Activated naive CD4-positive, alpha-beta T cell treated with anti-CD3 and anti-CD28 coated beads, Interleukin-2, amount 50 U/mL, for 72 hours (primary cell): ENCODE measurements at regions not wholly inside any gene's neighbourhood (a gene's known extent, or its start where the extent isn't known, plus 50 kb on each side); places are given as distances from the start of the nearest gene placed in this dataset.

Source experiments
- ATAC-seq, 2 donors: fragments of 150-1000 bp; cut with Tn5 transposase; 2 replicates each; pipeline ENCODE4 v1.10.0; 2021; ENCODE audit warnings: mild to moderate bottlenecking in 2 of 2, moderate library complexity in 2 of 2
- DNase-seq, 2 donors: peaks; one replicate each; pipeline ENCODE4 v3.0.0; 2021 to 2022; ENCODE audit warnings: low spot score in 2 of 2
- H3K27ac Mint-ChIP-seq, 2 donors: one replicate each; pipeline ENCODE4 v1.8.0; 2022; ENCODE audit warnings: mild to moderate bottlenecking in 2 of 2, mixed read lengths in 2 of 2
- H3K36me3 Mint-ChIP-seq, 2 donors: one replicate each; pipeline ENCODE4 v1.8.0; 2022; ENCODE audit warnings: mixed read lengths in 2 of 2
- H3K9me3 Mint-ChIP-seq, 2 donors: one replicate each; pipeline ENCODE4 v1.8.0; 2022; ENCODE audit warnings: mixed read lengths in 2 of 2

GRCh38 chr12:126607157-126607556, 1541.9 kb downstream of the AACS start:
- Mint-ChIP-seq H3K27ac (no peak overlapping the region), H3K36me3 (peaks cover 0 to 5% of the 10 kb centered on the region in 2 donors), H3K9me3 (peaks cover 4 to 7% of the 10 kb centered on the region in 2 donors)
- DNase-seq (no peak), ATAC-seq (no peak)

GRCh38 chr12:126607867-126608266, 1542.6 kb downstream of the AACS start:
- peak overlapping the region in 1 of 2 donors; percentile 18 for H3K27ac Mint-ChIP-seq
- H3K9me3 Mint-ChIP-seq: peaks cover 4 to 13% of the 10 kb centered on the region in 2 donors
- H3K36me3 Mint-ChIP-seq: peaks cover 1 to 5% of the 10 kb centered on the region in 2 donors
- DNase-seq (no peak), ATAC-seq (no peak)

GRCh38 chr12:126608607-126609175, 1543.5 kb downstream of the AACS start:
- Mint-ChIP-seq H3K27ac (no peak overlapping the region), H3K9me3 (peaks cover 8 to 18% of the 10 kb centered on the region in 2 donors), H3K36me3 (peaks cover 5 to 6% of the 10 kb centered on the region in 2 donors)
- DNase-seq: no peak
- peak; percentile 34 to 39 for ATAC-seq

- no peak for DNase-seq
- H3K9me3 Mint-ChIP-seq: peaks cover 27 to 33% of the 10 kb centered on the region in 2 donors
- no peak for ATAC-seq
- no peak overlapping the region for H3K27ac Mint-ChIP-seq
- H3K36me3 Mint-ChIP-seq: peaks cover 0 to 36% of the 10 kb centered on the region in 2 donors
Measured at GRCh38 chr12:126616441-126616840, 1551.2 kb downstream of the AACS start.

- Mint-ChIP-seq H3K27ac (no peak overlapping the region), H3K36me3 (peaks cover 0 to 36% of the 10 kb centered on the region in 2 donors), H3K9me3 (peaks cover 27 to 33% of the 10 kb centered on the region in 2 donors)
- DNase-seq (peak in 1 of 2 donors; percentile 7), ATAC-seq (no peak)
Measured at GRCh38 chr12:126617312-126617711, 1552.1 kb downstream of the AACS start.

- ATAC-seq: no peak
- no peak for DNase-seq
- no peaks in the 10 kb centered on the region for H3K36me3 Mint-ChIP-seq
- H3K9me3 Mint-ChIP-seq: peaks cover 4 to 7% of the 10 kb centered on the region in 2 donors
- no peak overlapping the region for H3K27ac Mint-ChIP-seq
Measured at GRCh38 chr12:126627596-126627995, 1562.4 kb downstream of the AACS start.

GRCh38 chr12:126636821-126637220, 1571.6 kb downstream of the AACS start:
- ATAC-seq (no peak), DNase-seq (no peak)
- no peak overlapping the region for H3K27ac Mint-ChIP-seq
- H3K36me3 Mint-ChIP-seq: peaks cover 14% of the 10 kb centered on the region in 2 donors
- H3K9me3 Mint-ChIP-seq: peaks cover 13 to 18% of the 10 kb centered on the region in 2 donors

GRCh38 chr12:126644236-126645020, 1579.2 kb downstream of the AACS start:
- no peak overlapping the region for H3K27ac Mint-ChIP-seq
- DNase-seq (no peak), ATAC-seq (no peak)
- peaks cover 23 to 32% of the 10 kb centered on the region in 2 donors for H3K9me3 Mint-ChIP-seq
- H3K36me3 Mint-ChIP-seq: peaks cover 11 to 26% of the 10 kb centered on the region in 2 donors

GRCh38 chr12:126648074-126648473, 1582.8 kb downstream of the AACS start:
- H3K9me3 Mint-ChIP-seq: peaks cover 11 to 12% of the 10 kb centered on the region in 2 donors
- no peak for ATAC-seq
- no peak overlapping the region for H3K27ac Mint-ChIP-seq

GRCh38 chr12:126651133-126651532, 1585.9 kb downstream of the AACS start:
- Mint-ChIP-seq H3K36me3 (no peaks in the 10 kb centered on the region), H3K27ac (no peak overlapping the region), H3K9me3 (peaks cover 0 to 3% of the 10 kb centered on the region in 2 donors)
- DNase-seq (no peak), ATAC-seq (no peak)

More at GRCh38 chr12:126648074-126648473, 1582.8 kb downstream of the AACS start:
- DNase-seq: no peak
- H3K36me3 Mint-ChIP-seq: peaks cover 0 to 4% of the 10 kb centered on the region in 2 donors

- ATAC-seq (peak in 1 of 2 donors; percentile 58), DNase-seq (peak in 1 of 2 donors; percentile 5)
- H3K9me3 Mint-ChIP-seq: peaks cover 25 to 30% of the 10 kb centered on the region in 2 donors
- H3K27ac Mint-ChIP-seq: no peak overlapping the region
- peaks cover 14 to 20% of the 10 kb centered on the region in 2 donors for H3K36me3 Mint-ChIP-seq
Measured at GRCh38 chr12:126663304-126664094, 1598.3 kb downstream of the AACS start.

- H3K36me3 Mint-ChIP-seq: peaks cover 5 to 7% of the 10 kb centered on the region in 2 donors
- peaks cover 7 to 13% of the 10 kb centered on the region in 2 donors for H3K9me3 Mint-ChIP-seq
- no peak for ATAC-seq
- no peak for DNase-seq
- no peak overlapping the region for H3K27ac Mint-ChIP-seq
Measured at GRCh38 chr12:126667339-126667738, 1599.6 kb upstream of the TMEM132C start.

- DNase-seq (no peak), ATAC-seq (no peak)
- Mint-ChIP-seq H3K36me3 (no peaks in the 10 kb centered on the region), H3K27ac (no peak overlapping the region), H3K9me3 (peaks cover 0 to 8% of the 10 kb centered on the region in 2 donors)
Measured at GRCh38 chr12:126668538-126668937, 1598.4 kb upstream of the TMEM132C start.

GRCh38 chr12:126668961-126669360, 1598.0 kb upstream of the TMEM132C start:
- Mint-ChIP-seq H3K27ac (no peak overlapping the region), H3K9me3 (peaks cover 0 to 8% of the 10 kb centered on the region in 2 donors), H3K36me3 (no peaks in the 10 kb centered on the region)
- no peak for ATAC-seq
- DNase-seq: no peak

GRCh38 chr12:126676434-126676833, 1590.5 kb upstream of the TMEM132C start:
- no peak for DNase-seq
- Mint-ChIP-seq H3K27ac (no peak overlapping the region), H3K36me3 (peaks cover 0 to 7% of the 10 kb centered on the region in 2 donors), H3K9me3 (peaks cover 0 to 4% of the 10 kb centered on the region in 2 donors)
- no peak for ATAC-seq

- no peak for ATAC-seq
- peaks cover 9 to 18% of the 10 kb centered on the region in 2 donors for H3K9me3 Mint-ChIP-seq
- DNase-seq: no peak
- no peak overlapping the region for H3K27ac Mint-ChIP-seq
- peaks cover 5 to 11% of the 10 kb centered on the region in 2 donors for H3K36me3 Mint-ChIP-seq
Measured at GRCh38 chr12:126681676-126682075, 1585.3 kb upstream of the TMEM132C start.

GRCh38 chr12:126684703-126685102, 1582.3 kb upstream of the TMEM132C start:
- H3K36me3 Mint-ChIP-seq: peaks cover 5 to 11% of the 10 kb centered on the region in 2 donors
- peaks cover 9 to 18% of the 10 kb centered on the region in 2 donors for H3K9me3 Mint-ChIP-seq
- no peak overlapping the region for H3K27ac Mint-ChIP-seq
- DNase-seq (no peak), ATAC-seq (peak in 1 of 2 donors; percentile 16)
